Brain microvascular endothelial cell (primary cell): ENCODE measurements at regions not wholly inside any gene's neighbourhood (a gene's known extent, or its start where the extent isn't known, plus 50 kb on each side); places are given as distances from the start of the nearest gene placed in this dataset.
"Not testable (repeated sequence)": the region's sequence is repeated elsewhere in the genome, so short reads cannot be mapped to it uniquely, and the experiment has no call there.

Experiments used
- DNase-seq: peaks from one replicate; pipeline ENCODE4 v3.0.0-alpha.2; 2020
- H3K27ac ChIP-seq: fragments of 250-450 bp; sonication (Bioruptor Pico); 2 replicates; pipeline ENCODE4 v1.5.1; 2020; ENCODE audit warnings: mild to moderate bottlenecking, moderate library complexity
- H3K27me3 ChIP-seq: fragments of 250-450 bp; sonication (Bioruptor Pico); replicated peaks from 2 replicates; pipeline ENCODE4 v1.5.1; 2020; ENCODE audit warnings: mild to moderate bottlenecking
- H3K36me3 ChIP-seq: fragments of 250-450 bp; sonication (Bioruptor Pico); replicated peaks from 2 replicates; pipeline ENCODE4 v1.5.1; 2020; ENCODE audit warnings: mild to moderate bottlenecking
- H3K4me3 ChIP-seq: 2 replicates; pipeline ENCODE4 v1.5.1; 2011; ENCODE audit warnings: low read depth, mild to moderate bottlenecking, control low read depth, low read length, moderate library complexity
- CTCF ChIP-seq: IDR thresholded peaks from 2 replicates; pipeline ENCODE4 v1.5.1; 2011; ENCODE audit warnings: low read depth, mild to moderate bottlenecking, moderate library complexity, low read length, control low read depth, inconsistent platforms; ENCODE audit errors: missing control alignments
- in situ Hi-C: cut with HindIII; loops from 2 replicates; pipeline ENCODE4 v1.10.0; 2017; ENCODE audit warnings: low sequenced_read_pairs, low pct_ligation_motif_present

- no peaks in the 10 kb centered on the region for H3K36me3 ChIP-seq
- TF ChIP-seq CTCF: no peak
- H3K27me3 ChIP-seq: no peaks in the 10 kb centered on the region
- H3K27ac ChIP-seq: no peak overlapping the region
- H3K4me3 ChIP-seq: no peak overlapping the region
- DNase-seq: no peak
- in situ Hi-C loops: no loop called here
These were observed 93.9 kb upstream of the SYT10 start for GRCh38 chr12:33533527-33533926.

GRCh38 chr12:33536431-33536830 lies 96.8 kb upstream of the SYT10 start:
- in situ Hi-C loops: no loop called here
- Histone ChIP-seq H3K36me3 (no peaks in the 10 kb centered on the region), H3K27me3 (no peaks in the 10 kb centered on the region), H3K4me3 (no peak overlapping the region), H3K27ac (no peak overlapping the region)
- DNase-seq: no peak
- TF ChIP-seq CTCF: no peak

- no peak overlapping the region for H3K4me3 ChIP-seq
- DNase-seq: no peak
- no peaks in the 10 kb centered on the region for H3K27me3 ChIP-seq
- H3K27ac ChIP-seq: no peak overlapping the region
- no peaks in the 10 kb centered on the region for H3K36me3 ChIP-seq
- no peak for TF ChIP-seq CTCF
- in situ Hi-C loops: no loop called here
These were observed 106.4 kb upstream of the SYT10 start for GRCh38 chr12:33546004-33546403.

- no peak overlapping the region for H3K4me3 ChIP-seq
- TF ChIP-seq CTCF: no peak
- H3K27ac ChIP-seq: no peak overlapping the region
- H3K27me3 ChIP-seq: no peaks in the 10 kb centered on the region
- H3K36me3 ChIP-seq: no peaks in the 10 kb centered on the region
- in situ Hi-C loops: no loop called here
- DNase-seq: no peak
These were observed 107.5 kb upstream of the SYT10 start for GRCh38 chr12:33547084-33547483.

- in situ Hi-C loops, H3K4me3 ChIP-seq, H3K27ac ChIP-seq, H3K27me3 ChIP-seq, H3K36me3 ChIP-seq, DNase-seq: not testable (repeated sequence)
These were observed 110.6 kb upstream of the SYT10 start for GRCh38 chr12:33550214-33550613.

GRCh38 chr12:33551006-33551405 lies 111.4 kb upstream of the SYT10 start:
- H3K27ac ChIP-seq: no peak overlapping the region
- no peak for DNase-seq
- H3K4me3 ChIP-seq: no peak overlapping the region
- H3K27me3 ChIP-seq: no peaks in the 10 kb centered on the region
- TF ChIP-seq CTCF: no peak
- in situ Hi-C loops: no loop called here
- no peaks in the 10 kb centered on the region for H3K36me3 ChIP-seq

GRCh38 chr12:33555128-33555527 lies 115.5 kb upstream of the SYT10 start:
- DNase-seq: no peak
- Histone ChIP-seq H3K27ac (no peak overlapping the region), H3K4me3 (no peak overlapping the region), H3K36me3 (no peaks in the 10 kb centered on the region), H3K27me3 (no peaks in the 10 kb centered on the region)
- TF ChIP-seq CTCF: no peak
- in situ Hi-C loops: no loop called here
